ENCODE measurements at regions not wholly inside any gene's neighbourhood (a gene's known extent, or its start where the extent isn't known, plus 50 kb on each side); places are given as distances from the start of the nearest gene placed in this dataset.
"Not testable (repeated sequence)": the region's sequence is repeated elsewhere in the genome, so short reads cannot be mapped to it uniquely, and the experiment has no call there.

DNA sequence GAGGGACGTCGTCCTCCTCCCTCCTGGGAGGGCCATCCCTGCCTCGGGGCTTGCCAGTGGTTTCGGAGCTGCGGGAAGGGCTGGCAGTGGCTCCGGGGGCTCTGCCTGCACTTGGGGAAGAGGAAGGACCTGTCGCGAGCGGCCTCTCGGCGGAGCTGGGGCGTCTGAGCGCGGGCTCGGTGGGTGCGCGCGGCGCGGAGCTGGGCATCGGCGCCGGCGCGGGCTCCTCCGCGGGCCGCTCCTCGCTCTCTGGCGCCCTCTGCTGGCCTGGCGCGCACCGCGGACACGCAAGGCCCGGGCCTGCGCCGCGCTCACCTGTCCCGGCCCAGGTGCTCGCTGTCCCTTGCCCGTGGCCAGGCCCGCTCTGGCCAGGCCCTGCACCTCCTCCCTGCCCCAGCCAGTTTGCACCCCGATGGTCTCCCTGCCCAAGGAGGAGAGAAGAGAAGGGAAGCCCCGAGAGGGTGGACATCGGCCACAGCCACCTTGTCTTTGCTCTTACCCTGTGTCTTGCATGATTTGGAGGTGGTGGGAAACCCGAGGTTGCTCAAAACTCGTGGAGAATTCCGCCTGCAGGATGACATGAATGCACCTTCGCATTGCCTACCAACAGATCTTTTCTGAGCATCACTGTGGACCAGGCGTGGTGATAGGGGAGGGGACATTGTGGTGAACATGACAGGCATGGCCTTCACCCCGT is 119.2 kb downstream of the OTOP1 start (continued):
- TF ChIP-seq, protein P1, sequence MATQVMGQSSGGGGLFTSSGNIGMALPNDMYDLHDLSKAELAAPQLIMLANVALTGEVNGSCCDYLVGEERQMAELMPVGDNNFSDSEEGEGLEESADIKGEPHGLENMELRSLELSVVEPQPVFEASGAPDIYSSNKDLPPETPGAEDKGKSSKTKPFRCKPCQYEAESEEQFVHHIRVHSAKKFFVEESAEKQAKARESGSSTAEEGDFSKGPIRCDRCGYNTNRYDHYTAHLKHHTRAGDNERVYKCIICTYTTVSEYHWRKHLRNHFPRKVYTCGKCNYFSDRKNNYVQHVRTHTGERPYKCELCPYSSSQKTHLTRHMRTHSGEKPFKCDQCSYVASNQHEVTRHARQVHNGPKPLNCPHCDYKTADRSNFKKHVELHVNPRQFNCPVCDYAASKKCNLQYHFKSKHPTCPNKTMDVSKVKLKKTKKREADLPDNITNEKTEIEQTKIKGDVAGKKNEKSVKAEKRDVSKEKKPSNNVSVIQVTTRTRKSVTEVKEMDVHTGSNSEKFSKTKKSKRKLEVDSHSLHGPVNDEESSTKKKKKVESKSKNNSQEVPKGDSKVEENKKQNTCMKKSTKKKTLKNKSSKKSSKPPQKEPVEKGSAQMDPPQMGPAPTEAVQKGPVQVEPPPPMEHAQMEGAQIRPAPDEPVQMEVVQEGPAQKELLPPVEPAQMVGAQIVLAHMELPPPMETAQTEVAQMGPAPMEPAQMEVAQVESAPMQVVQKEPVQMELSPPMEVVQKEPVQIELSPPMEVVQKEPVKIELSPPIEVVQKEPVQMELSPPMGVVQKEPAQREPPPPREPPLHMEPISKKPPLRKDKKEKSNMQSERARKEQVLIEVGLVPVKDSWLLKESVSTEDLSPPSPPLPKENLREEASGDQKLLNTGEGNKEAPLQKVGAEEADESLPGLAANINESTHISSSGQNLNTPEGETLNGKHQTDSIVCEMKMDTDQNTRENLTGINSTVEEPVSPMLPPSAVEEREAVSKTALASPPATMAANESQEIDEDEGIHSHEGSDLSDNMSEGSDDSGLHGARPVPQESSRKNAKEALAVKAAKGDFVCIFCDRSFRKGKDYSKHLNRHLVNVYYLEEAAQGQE (IDR thresholded peaks at IDR 0.05; ENCODE audit: borderline replicate concordance), result peak; percentile 24; the same call in 1 of the 2 replicates
- TF ChIP-seq, protein P1 (CRISPR knock-in tag; IDR thresholded peaks at IDR 0.05; ENCODE audit: low read depth), result not testable (repeated sequence)
- TF ChIP-seq CXXC5 (CRISPR knock-in tag; IDR thresholded peaks at IDR 0.05) (peak; percentile 39; the same call in 1 of the 2 replicates), RAD21 (CRISPR knock-in tag; conservative IDR thresholded peaks at IDR 0.05 in 1 of 2, IDR thresholded peaks at IDR 0.05 in 1 of 2) (peak; percentile 50 to 67), CTCFL (IDR thresholded peaks at IDR 0.05; ENCODE audit: borderline replicate concordance, insufficient read depth, low read depth, low read length, poor library complexity, severe bottlenecking) (peak; percentile 61)
- TF ChIP-seq, protein P2, sequence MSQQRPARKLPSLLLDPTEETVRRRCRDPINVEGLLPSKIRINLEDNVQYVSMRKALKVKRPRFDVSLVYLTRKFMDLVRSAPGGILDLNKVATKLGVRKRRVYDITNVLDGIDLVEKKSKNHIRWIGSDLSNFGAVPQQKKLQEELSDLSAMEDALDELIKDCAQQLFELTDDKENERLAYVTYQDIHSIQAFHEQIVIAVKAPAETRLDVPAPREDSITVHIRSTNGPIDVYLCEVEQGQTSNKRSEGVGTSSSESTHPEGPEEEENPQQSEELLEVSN (IDR thresholded peaks at IDR 0.05; ENCODE audit: borderline replicate concordance in 1 of 2, extremely low read depth in 1 of 2, insufficient read depth in 1 of 2, insufficient read length in 1 of 2, low read depth in 1 of 2, low read length in 1 of 2, poor library complexity in 1 of 2, severe bottlenecking in 1 of 2), result peak in 1 of 2 experiments; percentile 54

DNA sequence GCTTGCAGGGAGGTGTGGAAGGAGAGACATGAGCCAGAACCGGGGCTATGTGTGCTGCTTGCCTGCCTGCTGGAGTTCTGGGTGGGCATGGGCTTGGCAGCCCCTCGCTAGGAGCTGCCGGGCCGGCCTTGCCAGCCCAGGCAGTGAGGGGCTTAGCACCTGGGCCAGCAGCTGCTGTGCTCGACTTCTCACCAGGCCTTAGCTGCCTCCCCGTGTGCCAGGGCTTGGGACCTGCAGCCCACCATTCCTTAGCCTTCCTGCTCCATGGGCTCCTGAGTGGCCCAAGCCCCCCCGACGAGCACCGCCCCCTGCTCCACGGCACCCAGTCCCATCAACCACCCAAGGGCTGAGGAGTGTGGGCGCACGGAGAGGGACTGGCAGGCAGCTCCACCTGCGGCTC is 111.3 kb downstream of the OTOP1 start:
- H3K79me2 ChIP-seq (ENCODE audit: control insufficient read depth, insufficient read depth, low read length); in situ Hi-C loops (cut with MboI); H3K36me3 ChIP-seq (ENCODE audit: control insufficient read depth, insufficient read depth, low read length); H3K4me1 ChIP-seq (replicated peaks in 1 of 2; ENCODE audit: control insufficient read depth in 2 of 2, insufficient read depth in 2 of 2, low read length in 2 of 2); FAIRE-seq; CTCF ChIA-PET (ENCODE audit: low intra/inter-chr PET ratio); DNase-seq (ENCODE audit: extremely low read depth in 1 of 4, low spot score in 3 of 4); H4K20me1 ChIP-seq (replicated peaks; ENCODE audit: control insufficient read depth, insufficient read depth, low read length); H2AFZ ChIP-seq (ENCODE audit: low read depth, low read length); H3K4me3 ChIP-seq; H3K27ac ChIP-seq (ENCODE audit: extremely low read depth, low read depth, low read length); H3K4me2 ChIP-seq (ENCODE audit: insufficient read depth, low read length); intact Hi-C loops (cut with micrococcal nuclease); H3K27me3 ChIP-seq (ENCODE audit: control insufficient read depth in 2 of 2, insufficient read depth in 2 of 2, low read length in 2 of 2); H3K9me3 ChIP-seq (replicated peaks; ENCODE audit: control insufficient read depth, insufficient read depth, low read depth, low read length); H3K9me1 ChIP-seq (ENCODE audit: control insufficient read depth, insufficient read depth, low read length); BruUV-seq (replicated peaks); ATAC-seq; H3K9ac ChIP-seq (ENCODE audit: insufficient read depth in 1 of 2, low read depth in 2 of 2, low read length in 2 of 2): not testable (repeated sequence)
- POLR2A ChIA-PET, result interaction anchor here (0.7 kb wide), 2 partner anchors 159 to 605 kb away, joined by 3 read pairs; no protein-coding TSS in a partner anchor
- WGBS (ENCODE audit: insufficient coverage, low coverage, missing lambda C conversion rate), result under 1% methylated on average over 13 of the region's 13 CpGs

Data from K562 (cell line).